HEK293 (cell line): ENCODE measurements at regions not wholly inside any gene's neighbourhood (a gene's known extent, or its start where the extent isn't known, plus 50 kb on each side); places are given as distances from the start of the nearest gene placed in this dataset.

Experiments used
- CTCF ChIP-seq: fragments of 450-650 bp; formaldehyde crosslinking; IDR thresholded peaks from 2 replicates; pipeline ENCODE4 v1.5.1; 2016; ENCODE audit warnings: missing biosample characterization, missing genetic modification characterization
- REST ChIP-seq: fragments of 450-650 bp; formaldehyde crosslinking; IDR thresholded peaks from 2 replicates; pipeline ENCODE4 v1.5.1; 2016; ENCODE audit warnings: missing biosample characterization, missing genetic modification characterization

GRCh38 chr11:97683733-97684132 is 1293.9 kb downstream of the JRKL start:
- TF ChIP-seq REST (tag by site-specific recombination) (no peak), CTCF (tag by site-specific recombination) (no peak)
